B cell (primary cell): ENCODE measurements at regions not wholly inside any gene's neighbourhood (a gene's known extent, or its start where the extent isn't known, plus 50 kb on each side); places are given as distances from the start of the nearest gene placed in this dataset.

ENCODE experiments used
- CTCF ChIP-seq: fragments of 200-600 bp; IDR thresholded peaks from one replicate; pipeline ENCODE4 v1.8.0; 2022; ENCODE audit warnings: antibody characterized with exemption, mild to moderate bottlenecking
- EZH2 ChIP-seq: IDR thresholded peaks from 2 replicates; pipeline ENCODE4 v1.6.1; 2012; ENCODE audit warnings: borderline replicate concordance, low read depth, mild to moderate bottlenecking, moderate library complexity, low read length; ENCODE audit not compliant: insufficient read depth, poor library complexity, severe bottlenecking

- TF ChIP-seq CTCF (no peak), EZH2 (no peak)
Measured at GRCh38 chr16:11430601-11431317, 85.5 kb downstream of the RMI2 start.
